Midbrain (tissue), 1 donor: ENCODE measurements at regions not wholly inside any gene's neighbourhood (a gene's known extent, or its start where the extent isn't known, plus 50 kb on each side); places are given as distances from the start of the nearest gene placed in this dataset.
"Not testable (repeated sequence)": the region's sequence is repeated elsewhere in the genome, so short reads cannot be mapped to it uniquely, and the experiment has no call there.

Experiments
- DNase-seq: peaks from one replicate; lab custom pipeline; 2025; lab: John Stamatoyannopoulos, UW

DNA sequence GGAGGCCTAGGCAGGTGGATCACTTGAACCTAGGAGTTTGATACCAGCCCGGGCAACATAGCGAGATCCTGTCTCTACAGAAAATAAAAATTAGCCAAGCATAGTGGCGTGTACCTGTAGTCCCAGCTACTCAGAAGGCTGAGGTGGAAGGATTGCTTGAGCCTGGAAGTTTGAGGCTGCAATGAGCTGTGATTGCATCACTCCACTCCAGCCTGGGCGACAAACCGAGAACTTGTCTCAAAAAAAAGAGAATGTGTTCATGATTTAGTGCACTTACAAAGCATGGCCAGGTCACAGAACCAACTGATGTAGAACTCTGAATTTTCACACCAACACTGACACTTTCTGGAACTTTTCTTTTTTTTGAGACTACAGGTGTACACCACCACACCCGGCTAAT lies 182.7 kb downstream of the ZFP64 start:
- DNase-seq = no peak

- DNase-seq = no peak
Measured at GRCh38 chr20:52004715-52005114, 186.9 kb downstream of the ZFP64 start.

GRCh38 chr20:52004018-52004417 lies 187.6 kb downstream of the ZFP64 start:
- DNase-seq = no peak

- DNase-seq = no peak
Measured at GRCh38 chr20:52003415-52003814, 188.2 kb downstream of the ZFP64 start.

DNA sequence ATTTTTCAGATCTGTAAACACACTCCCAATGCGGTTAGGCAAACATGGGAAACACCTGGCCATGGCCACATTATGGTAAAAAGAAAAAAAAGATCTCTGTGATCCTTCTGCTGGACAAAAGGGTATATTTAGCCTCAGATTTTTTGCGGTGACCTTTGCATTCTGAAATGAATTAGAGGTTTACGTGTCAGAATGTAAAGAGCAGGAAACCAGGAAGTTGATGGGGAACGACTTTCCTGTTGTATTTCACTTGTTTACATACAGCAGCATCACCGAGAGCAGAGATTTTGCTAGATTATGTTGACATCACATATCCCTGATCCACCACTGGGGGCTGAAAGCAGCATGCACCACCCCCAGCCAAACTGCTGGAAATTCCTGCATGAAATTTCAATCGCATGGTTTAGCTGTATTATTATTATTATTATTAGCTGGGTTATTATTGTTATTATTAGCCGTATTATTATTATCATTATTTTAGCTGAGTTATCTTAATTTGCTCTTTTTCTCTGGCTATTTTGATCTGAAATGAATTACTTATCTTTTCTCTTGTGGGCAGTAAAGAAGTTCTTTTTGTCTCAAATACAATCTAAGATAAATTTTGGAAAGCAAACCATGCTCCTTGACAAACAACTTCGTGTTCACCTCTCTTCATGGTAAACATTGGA lies 189.4 kb downstream of the ZFP64 start:
- DNase-seq = no peak

DNA sequence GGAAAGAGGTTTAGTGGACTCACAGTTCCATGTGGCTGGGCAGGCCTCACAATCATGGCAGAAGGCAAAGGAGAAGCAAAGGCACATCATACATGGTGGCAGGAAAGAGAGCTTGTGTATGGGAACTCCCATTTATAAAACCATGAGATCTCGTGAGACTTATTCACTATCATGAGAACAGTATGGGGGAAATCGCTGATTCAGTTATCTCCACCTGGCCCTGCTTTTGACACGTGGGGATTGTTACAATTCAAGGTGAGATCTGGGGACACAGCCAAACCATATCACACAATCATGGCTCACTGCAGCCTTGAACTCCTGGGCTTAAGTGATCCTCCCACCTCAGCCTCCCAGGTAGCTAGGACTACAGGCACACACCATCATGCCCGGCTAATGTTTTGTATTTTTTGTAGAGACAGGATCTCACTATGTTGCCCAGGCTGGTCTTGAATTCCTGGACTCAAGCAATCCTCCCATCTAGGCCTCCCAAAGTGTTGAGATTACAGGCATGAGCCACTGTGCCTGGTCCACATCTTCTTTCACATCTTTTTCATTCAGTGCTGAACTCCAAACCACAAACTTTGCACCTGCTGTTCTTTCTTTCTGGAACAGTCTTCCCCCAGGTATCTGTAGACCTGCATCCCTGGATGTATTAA lies 194.2 kb downstream of the ZFP64 start:
- not testable (repeated sequence) for DNase-seq

GRCh38 chr20:51995551-51995951 lies 193.2 kb upstream of the SALL4 start:
- DNase-seq = no peak

DNA sequence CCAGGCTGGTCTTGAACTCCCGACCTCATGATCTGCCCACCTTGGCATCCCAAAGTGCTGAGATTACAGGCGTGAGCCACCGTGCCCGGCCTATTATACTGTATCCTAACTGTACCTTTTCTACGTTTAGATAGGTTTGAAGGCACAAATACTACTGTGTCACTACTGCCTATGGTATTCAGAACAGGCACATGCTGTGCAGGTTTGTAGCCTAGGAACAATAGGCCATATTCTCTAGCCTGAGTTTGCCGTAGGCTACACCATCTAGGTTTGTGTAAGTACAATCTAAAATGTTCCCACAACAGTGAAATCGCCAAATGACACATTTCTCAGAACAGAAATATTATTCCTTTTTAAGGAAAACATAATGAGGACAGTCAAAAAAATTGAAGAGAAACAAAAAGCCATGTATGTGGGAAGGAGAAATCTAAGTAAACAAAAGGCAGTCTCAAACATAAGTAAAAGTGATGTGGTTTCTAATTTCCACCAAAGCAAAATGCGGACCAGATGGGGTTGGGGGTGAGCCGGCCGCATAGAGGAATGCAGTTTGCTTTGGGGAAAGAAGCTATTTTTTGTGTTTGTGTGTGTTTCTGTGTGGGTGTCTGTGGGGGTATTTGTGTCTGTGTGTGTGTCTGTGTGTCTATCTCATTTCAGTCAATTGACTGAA lies 192.6 kb upstream of the SALL4 start:
- DNase-seq = no peak

GRCh38 chr20:51987812-51988211 lies 185.5 kb upstream of the SALL4 start:
- no peak for DNase-seq

DNA sequence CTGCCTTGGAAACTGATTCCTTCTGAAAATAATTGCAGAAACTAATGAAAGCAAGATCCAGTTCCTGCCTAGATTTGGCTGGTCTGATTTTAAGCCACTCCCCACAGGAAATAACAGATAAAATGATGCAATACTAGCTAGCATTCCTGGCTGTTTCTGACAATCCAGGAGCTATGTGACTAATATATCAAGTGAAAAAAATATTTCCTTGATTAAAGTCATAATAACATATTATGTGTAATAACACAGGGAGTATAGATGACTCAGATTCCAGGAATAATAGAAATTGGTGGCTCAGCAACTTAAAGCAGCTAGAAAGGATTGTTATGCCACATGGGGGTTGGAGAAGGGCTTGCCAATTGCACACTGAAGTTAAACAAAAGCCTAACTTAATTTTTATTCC lies 182.7 kb upstream of the SALL4 start:
- no peak for DNase-seq

- DNase-seq = no peak
Measured at GRCh38 chr20:51980277-51980676, 178.0 kb upstream of the SALL4 start.

DNA sequence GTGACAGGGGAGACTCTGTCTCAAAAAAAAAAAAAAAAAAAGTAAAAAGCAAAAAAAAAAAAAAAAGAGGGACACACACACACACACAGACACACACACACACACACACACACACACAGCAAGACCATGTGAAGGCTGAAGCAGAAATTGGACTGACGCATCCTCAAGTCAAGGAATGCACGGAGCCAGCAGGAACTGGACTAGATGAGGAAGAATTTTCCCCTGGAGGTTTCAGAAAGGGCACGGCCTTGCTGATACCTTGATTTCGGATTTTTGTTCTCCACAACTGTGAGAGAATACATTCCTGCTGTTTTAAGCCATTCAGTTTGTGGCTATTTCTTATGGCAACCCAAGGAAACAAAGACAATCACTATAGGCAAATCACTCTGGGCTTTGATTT lies 176.9 kb upstream of the SALL4 start:
- no peak for DNase-seq

DNA sequence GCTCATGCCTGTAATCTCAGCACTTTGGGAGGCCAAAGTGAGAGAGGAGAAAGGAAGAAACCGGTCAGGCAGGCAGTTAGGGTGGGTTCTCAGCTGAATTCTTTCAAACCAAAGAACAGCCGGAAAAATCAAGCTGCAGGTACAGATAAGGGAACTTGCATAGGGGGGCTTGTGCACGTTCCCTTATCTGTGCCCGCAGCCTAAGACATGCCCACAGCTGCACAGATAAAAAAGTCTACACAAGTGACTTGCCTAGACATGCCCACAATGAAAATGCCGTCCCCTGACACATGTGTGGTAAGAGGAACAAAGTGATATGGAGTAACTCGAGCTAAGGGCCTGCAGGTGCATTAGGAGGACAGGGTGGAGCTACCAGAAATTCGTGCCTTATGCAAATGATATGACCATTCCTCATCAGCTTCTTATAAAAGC lies 175.8 kb upstream of the SALL4 start:
- DNase-seq = no peak

- no peak for DNase-seq
Measured at GRCh38 chr20:51972056-51972455, 169.7 kb upstream of the SALL4 start.

DNA sequence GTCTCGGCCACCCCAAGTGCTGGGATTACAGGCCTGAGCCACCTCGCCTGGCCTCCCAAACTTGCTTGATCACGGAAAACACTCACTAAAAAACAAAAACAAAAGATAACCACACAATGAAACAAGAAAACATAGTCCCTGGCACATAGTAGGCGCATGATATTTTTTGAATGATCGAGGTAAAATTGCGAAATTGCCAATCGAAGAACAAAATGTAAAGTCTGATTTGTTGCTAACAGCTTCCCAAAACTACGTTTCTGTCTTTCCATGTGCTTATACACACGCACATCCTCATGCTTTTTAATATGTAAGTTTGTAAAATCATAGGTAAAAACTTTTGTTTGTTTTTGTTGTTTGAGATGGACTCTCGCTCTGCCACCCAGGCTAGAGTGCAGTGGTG lies 168.5 kb upstream of the SALL4 start:
- DNase-seq = no peak

DNA sequence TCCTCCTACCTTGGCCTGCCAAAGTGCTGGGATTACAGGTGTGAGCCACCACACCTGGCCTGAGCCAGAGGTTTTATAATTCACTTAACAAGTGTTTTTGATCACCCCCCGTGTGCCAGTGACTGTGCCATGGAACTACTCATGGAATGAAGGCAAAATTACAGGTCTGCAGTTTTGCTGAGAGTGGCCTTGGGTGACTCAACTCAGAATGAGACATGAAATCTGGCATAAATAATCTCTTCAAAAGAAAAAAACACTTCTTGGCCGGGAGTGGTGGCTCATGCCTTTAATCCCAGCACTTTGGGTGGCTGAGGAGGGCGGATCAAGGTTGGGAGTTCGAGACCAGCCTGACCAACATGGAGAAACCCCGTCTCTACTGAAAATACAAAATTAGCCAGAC lies 166.9 kb upstream of the SALL4 start:
- DNase-seq = no peak

DNA sequence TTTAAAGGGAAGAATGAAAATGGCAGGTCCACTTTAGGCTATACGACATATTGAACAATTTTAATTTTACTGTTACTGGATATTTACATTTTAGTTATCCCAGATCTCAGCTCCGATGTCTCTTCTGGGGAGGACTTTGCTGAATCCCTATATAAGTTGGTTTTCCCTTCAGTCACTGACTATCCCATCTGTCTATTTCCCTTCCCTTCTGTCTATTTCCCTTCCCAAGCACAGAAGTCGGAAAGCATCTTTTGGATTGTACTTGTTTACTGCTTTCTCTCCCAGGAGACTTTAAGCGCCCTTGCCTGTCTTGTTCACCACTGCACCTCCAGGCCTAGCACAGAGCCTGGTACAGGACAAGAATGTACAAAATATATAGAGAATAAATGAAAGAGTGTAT lies 165.8 kb upstream of the SALL4 start:
- DNase-seq = no peak

DNA sequence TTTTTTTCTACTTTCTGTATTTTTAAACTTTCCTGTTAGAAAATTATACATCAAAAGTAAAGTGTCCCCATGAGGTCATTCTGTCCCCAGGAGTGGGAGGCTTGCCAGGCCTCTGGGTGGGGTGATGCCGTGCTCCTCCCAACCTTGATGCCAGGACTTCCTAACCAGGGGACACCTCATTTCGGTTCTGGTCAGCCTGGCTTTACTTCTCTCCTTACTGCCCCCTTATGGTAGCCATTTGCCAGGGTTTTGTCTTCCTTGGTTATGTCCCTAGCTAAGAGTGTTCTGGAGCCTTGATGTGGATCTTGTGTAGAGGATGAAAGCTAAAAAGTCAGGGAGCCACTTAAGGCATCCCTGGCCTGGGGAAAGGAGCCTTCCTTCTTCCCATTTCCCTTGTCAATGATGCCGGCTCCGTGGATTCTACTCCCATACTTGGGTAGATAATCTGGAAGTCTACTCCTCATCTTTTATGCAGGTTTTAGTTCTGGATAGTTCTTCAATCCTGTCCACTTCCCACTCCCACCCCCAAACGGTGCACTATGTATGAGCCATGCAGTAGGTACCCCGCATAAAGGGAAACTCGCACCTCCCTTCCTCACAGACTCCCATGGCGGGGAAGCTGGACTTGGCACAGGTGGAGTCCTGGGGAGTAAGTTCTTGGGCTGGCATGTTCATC lies 164.1 kb upstream of the SALL4 start:
- DNase-seq = peak; percentile 32

DNA sequence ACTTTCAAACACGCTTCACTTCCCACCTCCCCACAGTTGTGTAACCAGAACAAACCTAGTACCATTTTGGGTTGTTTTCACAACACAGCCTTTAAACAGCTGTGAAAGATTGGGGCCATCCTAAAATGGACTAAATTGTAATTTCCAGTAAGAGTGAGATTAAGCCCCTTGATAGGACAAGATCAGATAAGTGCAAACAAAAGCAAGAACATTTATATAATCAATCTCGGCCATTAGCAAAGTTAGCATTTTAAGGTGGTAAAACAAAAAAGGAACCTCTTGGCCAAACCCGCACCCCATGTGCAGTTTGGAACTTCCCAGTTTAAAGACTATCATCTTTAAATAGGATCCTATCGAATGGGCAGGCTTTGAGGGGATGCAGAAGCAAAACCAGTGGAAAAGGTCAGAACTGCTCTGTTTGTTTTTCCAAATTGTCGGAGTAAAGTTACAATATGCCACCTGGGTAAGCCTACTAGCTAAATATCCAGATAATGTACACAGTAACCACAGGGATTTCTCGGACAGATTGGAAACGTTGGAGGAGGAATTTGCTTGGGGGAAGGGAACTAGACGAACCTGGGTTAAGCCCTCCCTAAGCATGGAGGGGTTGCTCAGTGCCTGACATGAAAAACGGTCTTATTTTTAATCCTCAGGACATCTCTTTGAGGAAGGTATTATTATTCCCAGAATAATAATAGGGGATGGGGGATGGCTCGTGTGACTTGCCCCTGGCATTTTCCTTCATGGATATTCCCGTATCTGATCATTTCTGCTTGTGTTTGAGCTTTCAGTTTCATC lies 159.8 kb upstream of the SALL4 start:
- DNase-seq = no peak

- no peak for DNase-seq
Measured at GRCh38 chr20:51960047-51960675, 157.8 kb upstream of the SALL4 start.

GRCh38 chr20:51959066-51959542 lies 156.8 kb upstream of the SALL4 start:
- no peak for DNase-seq
